ENCODE measurements at regions not wholly inside any gene's neighbourhood (a gene's known extent, or its start where the extent isn't known, plus 50 kb on each side); places are given as distances from the start of the nearest gene placed in this dataset.

- no peak for DNase-seq
Observed at GRCh38 chr13:44101347-44102083, 221.8 kb downstream of the LACC1 start.

GRCh38 chr13:44103429-44104196 is 223.9 kb downstream of the LACC1 start:
- peak; percentile 51 for DNase-seq

- DNase-seq, result peak; percentile 39
Observed at GRCh38 chr13:44104197-44104490, 224.4 kb downstream of the LACC1 start.

GRCh38 chr13:44104969-44105368 is 225.3 kb downstream of the LACC1 start:
- no peak for DNase-seq

- DNase-seq, result no peak
Observed at GRCh38 chr13:44106266-44107152, 226.8 kb downstream of the LACC1 start.

GRCh38 chr13:44107357-44108121 is 227.8 kb downstream of the LACC1 start:
- DNase-seq, result no peak

GRCh38 chr13:44108331-44108858 is 228.7 kb downstream of the LACC1 start:
- no peak for DNase-seq

- no peak for DNase-seq
Observed at GRCh38 chr13:44110091-44110621, 230.5 kb downstream of the LACC1 start.

- DNase-seq, result no peak
Observed at GRCh38 chr13:44111701-44112100, 232.0 kb downstream of the LACC1 start.

- DNase-seq, result no peak
Observed at GRCh38 chr13:44112700-44113329, 233.1 kb downstream of the LACC1 start.

- no peak for DNase-seq
Observed at GRCh38 chr13:44116562-44117332, 237.0 kb downstream of the LACC1 start.

GRCh38 chr13:44117351-44117750 is 237.6 kb downstream of the LACC1 start:
- DNase-seq, result peak; percentile 48

- DNase-seq, result no peak
Observed at GRCh38 chr13:44117816-44118215, 238.1 kb downstream of the LACC1 start.

- DNase-seq, result peak; percentile 87
Observed at GRCh38 chr13:44118881-44119280, 239.2 kb downstream of the LACC1 start.

GRCh38 chr13:44120043-44120442 is 240.3 kb downstream of the LACC1 start:
- DNase-seq, result no peak

- no peak for DNase-seq
Observed at GRCh38 chr13:44120849-44121755, 241.4 kb downstream of the LACC1 start.

GRCh38 chr13:44124352-44124751 is 244.6 kb downstream of the LACC1 start:
- no peak for DNase-seq

GRCh38 chr13:44125943-44126469 is 246.3 kb downstream of the LACC1 start:
- no peak for DNase-seq

- no peak for DNase-seq
Observed at GRCh38 chr13:44128552-44129001, 245.0 kb upstream of the SERP2 start.
